ENCODE measurements at regions not wholly inside any gene's neighbourhood (a gene's known extent, or its start where the extent isn't known, plus 50 kb on each side); places are given as distances from the start of the nearest gene placed in this dataset.

- Mint-ChIP-seq H3K4me3 (no peak overlapping the region), H3K4me1 (ENCODE audit: low read depth) (no peaks in the 10 kb centered on the region), H3K27ac (no peak overlapping the region), H3K9me3 (no peaks in the 10 kb centered on the region), H3K27me3 (no peaks in the 10 kb centered on the region), H3K36me3 (ENCODE audit: low read depth) (peaks cover 38% of the 10 kb centered on the region)
- ChIA-PET POLR2A (no interaction called here), CTCF (interaction anchor here (1.4 kb wide), 1 partner anchor 14 kb away, joined by 3 read pairs; no protein-coding TSS in a partner anchor)
- no peaks in the 10 kb centered on the region for H3K4me1 ChIP-seq (ENCODE audit: insufficient read depth, low read length)
- H3K27ac ChIP-seq (ENCODE audit: low read depth in 1 of 2, low read length in 2 of 2) = no peak overlapping the region
- no peaks in the 10 kb centered on the region for H3K36me3 ChIP-seq (ENCODE audit: insufficient read depth, low read length)
- H3K9me3 ChIP-seq (ENCODE audit: control insufficient read depth in 1 of 2, insufficient read depth in 1 of 2, low read length in 2 of 2) = no peaks in the 10 kb centered on the region
- no peak for ATAC-seq (ENCODE audit: poor library complexity)
- no peak overlapping the region for H3K4me3 ChIP-seq (ENCODE audit: low read length)
- no peaks in the 10 kb centered on the region for H3K27me3 ChIP-seq (ENCODE audit: control insufficient read depth in 1 of 2, insufficient read depth in 2 of 2, low read length in 2 of 2)
- TF ChIP-seq CTCF (IDR thresholded peaks at IDR 0.05) = no peak
- no peak for DNase-seq
- intact Hi-C loops (cut with DNase I, micrococcal nuclease) = no loop called here
Observed at GRCh38 chr1:222995236-222995580, 147.8 kb downstream of the TLR5 start.

GRCh38 chr1:222995620-222996309, 147.3 kb downstream of the TLR5 start:
- H3K4me3 Mint-ChIP-seq = no peak overlapping the region
- Histone ChIP-seq H3K27ac (ENCODE audit: low read depth in 1 of 2, low read length in 2 of 2) (no peak overlapping the region), H3K36me3 (ENCODE audit: insufficient read depth, low read length) (no peaks in the 10 kb centered on the region), H3K4me3 (ENCODE audit: low read length) (no peak overlapping the region), H3K9me3 (ENCODE audit: control insufficient read depth in 1 of 2, insufficient read depth in 1 of 2, low read length in 2 of 2) (no peaks in the 10 kb centered on the region), H3K4me1 (ENCODE audit: insufficient read depth, low read length) (no peaks in the 10 kb centered on the region), H3K27me3 (ENCODE audit: control insufficient read depth in 1 of 2, insufficient read depth in 2 of 2, low read length in 2 of 2) (no peaks in the 10 kb centered on the region)
- no peaks in the 10 kb centered on the region for H3K4me1 Mint-ChIP-seq (ENCODE audit: low read depth)
- no peak for DNase-seq
- H3K27me3 Mint-ChIP-seq = no peaks in the 10 kb centered on the region
- H3K9me3 Mint-ChIP-seq = no peaks in the 10 kb centered on the region
- intact Hi-C loops (cut with DNase I, micrococcal nuclease) = no loop called here
- CTCF ChIA-PET = no interaction called here
- POLR2A ChIA-PET = interaction anchor here (0.6 kb wide), 1 partner anchor 19 kb away, joined by 3 read pairs; no protein-coding TSS in a partner anchor
- no peak overlapping the region for H3K27ac Mint-ChIP-seq
- TF ChIP-seq CTCF (IDR thresholded peaks at IDR 0.05) = no peak
- ATAC-seq (ENCODE audit: poor library complexity) = no peak
- H3K36me3 Mint-ChIP-seq (ENCODE audit: low read depth) = peaks cover 38% of the 10 kb centered on the region

- no peak overlapping the region for H3K4me3 Mint-ChIP-seq
- H3K27me3 Mint-ChIP-seq = no peaks in the 10 kb centered on the region
- no peak for TF ChIP-seq CTCF (IDR thresholded peaks at IDR 0.05)
- Histone ChIP-seq H3K27ac (ENCODE audit: low read depth in 1 of 2, low read length in 2 of 2) (no peak overlapping the region), H3K27me3 (ENCODE audit: control insufficient read depth in 1 of 2, insufficient read depth in 2 of 2, low read length in 2 of 2) (no peaks in the 10 kb centered on the region), H3K4me3 (ENCODE audit: low read length) (no peak overlapping the region), H3K4me1 (ENCODE audit: insufficient read depth, low read length) (no peaks in the 10 kb centered on the region), H3K9me3 (ENCODE audit: control insufficient read depth in 1 of 2, insufficient read depth in 1 of 2, low read length in 2 of 2) (no peaks in the 10 kb centered on the region), H3K36me3 (ENCODE audit: insufficient read depth, low read length) (no peaks in the 10 kb centered on the region)
- no peak for ATAC-seq (ENCODE audit: poor library complexity)
- H3K36me3 Mint-ChIP-seq (ENCODE audit: low read depth) = peaks cover 36% of the 10 kb centered on the region
- POLR2A ChIA-PET = interaction anchor here (0.6 kb wide), 1 partner anchor 20 kb away, joined by 3 read pairs; no protein-coding TSS in a partner anchor
- H3K9me3 Mint-ChIP-seq = no peaks in the 10 kb centered on the region
- DNase-seq = no peak
- intact Hi-C loops (cut with DNase I, micrococcal nuclease) = no loop called here
- no peaks in the 10 kb centered on the region for H3K4me1 Mint-ChIP-seq (ENCODE audit: low read depth)
- CTCF ChIA-PET = no interaction called here
- H3K27ac Mint-ChIP-seq = no peak overlapping the region
Observed at GRCh38 chr1:222996310-222996975, 146.6 kb downstream of the TLR5 start.
